Endothelial cell of umbilical vein (primary cell): ENCODE measurements at regions not wholly inside any gene's neighbourhood (a gene's known extent, or its start where the extent isn't known, plus 50 kb on each side); places are given as distances from the start of the nearest gene placed in this dataset.

Source experiments
- BruUV-seq: library from RNA; stranded (reverse); fragments of 400-500 nt; replicated peaks from 2 replicates; lab custom pipeline; 2021; lab: Mats Ljungman, UMichigan
- CTCF ChIA-PET: fragments of 300-600, 350-600 bp; sonication (Branson Sonifier 250); formaldehyde crosslinking; loops from one replicate; lab custom pipeline; 2021; ENCODE audit warnings: antibody characterized with exemption, inconsistent platforms; lab: Charles Lee
- POLR2A ChIA-PET: fragments of 300-600, 350-600 bp; sonication (Branson Sonifier 250); formaldehyde crosslinking; loops from one replicate; lab custom pipeline; 2021; ENCODE audit warnings: antibody characterized with exemption, inconsistent platforms; lab: Charles Lee
- DNase-seq: peaks from one replicate; pipeline ENCODE4 v3.0.0-alpha.2; 2011; ENCODE audit warnings: low read depth, low spot score
- FAIRE-seq: peaks from 2 replicates; lab custom pipeline; 2011; peaks lifted over from hg19 to GRCh38; lab: Jason Lieb, UNC
- H2AFZ ChIP-seq: 2 replicates; pipeline ENCODE4 v1.6.0; 2012; ENCODE audit warnings: low read depth, low read length, control low read depth, inconsistent platforms
- H3K27ac ChIP-seq: 2 replicates; pipeline ENCODE4 v1.5.1; 2011; ENCODE audit warnings: low read depth, mild to moderate bottlenecking, control low read depth, low read length, moderate library complexity; ENCODE audit not compliant: insufficient read depth
- H3K27me3 ChIP-seq, 2 experiments: 2 replicates each; pipeline versions ENCODE4 v1.6.0 to v1.6.1; 2011; ENCODE audit warnings: low read length in 2 of 2, mixed read lengths in 1 of 2; ENCODE audit not compliant: control insufficient read depth in 2 of 2, insufficient read depth in 2 of 2
- H3K36me3 ChIP-seq, 2 experiments: 2 replicates in 1 of 2; 3 replicates in 1 of 2; pipeline ENCODE4 v1.5.1; 2011; ENCODE audit warnings: low read length in 2 of 2, mild to moderate bottlenecking in 1 of 2, moderate library complexity in 1 of 2; ENCODE audit not compliant: control insufficient read depth in 2 of 2, insufficient read depth in 2 of 2; ENCODE audit errors: extremely low read depth in 1 of 2
- H3K4me1 ChIP-seq: 3 replicates; pipeline ENCODE4 v1.5.1; 2011; ENCODE audit warnings: mild to moderate bottlenecking, low read length; ENCODE audit not compliant: control insufficient read depth, insufficient read depth; ENCODE audit errors: extremely low read depth
- H3K4me2 ChIP-seq: 2 replicates; pipeline ENCODE4 v1.6.1; 2011; ENCODE audit warnings: low read length, control low read depth, mixed read lengths; ENCODE audit not compliant: insufficient read depth
- H3K4me3 ChIP-seq, 3 experiments: fragments of 200-600 bp in 1 of 3; sonication (generic), shearing (Covaris generic) in 1 of 3; replicated peaks in 1 of 3; 2 replicates each; pipeline ENCODE4 v1.5.1; 2011 to 2016; ENCODE audit warnings: control low read depth in 3 of 3, low read length in 3 of 3, mild to moderate bottlenecking in 2 of 3, inconsistent platforms in 1 of 3, low read depth in 1 of 3, moderate library complexity in 1 of 3; ENCODE audit not compliant: insufficient read depth in 1 of 3
- H3K79me2 ChIP-seq: 2 replicates; pipeline ENCODE4 v1.6.0; 2012; ENCODE audit warnings: low read length, inconsistent platforms; ENCODE audit not compliant: control insufficient read depth, insufficient read depth
- H3K9ac ChIP-seq: replicated peaks from 2 replicates; pipeline ENCODE3; 2011; ENCODE audit warnings: low read length, control low read depth; ENCODE audit not compliant: insufficient read depth; ENCODE audit errors: extremely low read depth
- H3K9me1 ChIP-seq: replicated peaks from 3 replicates; pipeline ENCODE4 v1.6.0; 2011; ENCODE audit warnings: mild to moderate bottlenecking, low read length; ENCODE audit not compliant: control insufficient read depth, insufficient read depth; ENCODE audit errors: extremely low read depth
- H3K9me3 ChIP-seq: replicated peaks from 2 replicates; pipeline ENCODE4 v1.5.1; 2012; ENCODE audit warnings: low read length, inconsistent platforms; ENCODE audit not compliant: control insufficient read depth, insufficient read depth
- H4K20me1 ChIP-seq: replicated peaks from 2 replicates; pipeline ENCODE3; 2011; ENCODE audit warnings: mild to moderate bottlenecking, low read length; ENCODE audit not compliant: control insufficient read depth, insufficient read depth; ENCODE audit errors: extremely low read depth
- CTCF ChIP-seq, 2 donors: IDR thresholded peaks; 1 replicate in 1 of 2; 2 replicates in 1 of 2; pipeline ENCODE4 v1.5.1; 2011; ENCODE audit warnings: low read length in 2 of 2, mild to moderate bottlenecking in 2 of 2, moderate library complexity in 2 of 2, control low read depth in 1 of 2, inconsistent platforms in 1 of 2, low read depth in 1 of 2; ENCODE audit not compliant: insufficient read depth in 1 of 2; ENCODE audit errors: extremely low read depth in 1 of 2
- GATA2 ChIP-seq: IDR thresholded peaks from 2 replicates; pipeline ENCODE4 v1.7.0; 2011; ENCODE audit warnings: low read depth, mild to moderate bottlenecking, moderate library complexity, mixed read lengths, low read length; ENCODE audit not compliant: insufficient read length, insufficient read depth
- JUN ChIP-seq: IDR thresholded peaks from 2 replicates; pipeline ENCODE4 v1.6.1; 2011; ENCODE audit warnings: borderline replicate concordance, low read depth; ENCODE audit not compliant: insufficient read length, insufficient read depth
- MYC ChIP-seq: IDR thresholded peaks from one replicate; pipeline ENCODE4 v1.6.1; 2011; ENCODE audit warnings: mild to moderate bottlenecking, low read depth, low read length
- POLR2A ChIP-seq: IDR thresholded peaks from 2 replicates; pipeline ENCODE4 v1.6.1; 2012; ENCODE audit warnings: low read depth, mild to moderate bottlenecking, control low read depth, low read length
- POLR2AphosphoS5 ChIP-seq: IDR thresholded peaks from 2 replicates; pipeline ENCODE4 v1.6.1; 2012; ENCODE audit warnings: low read depth, mild to moderate bottlenecking, control low read depth, low read length, moderate library complexity; ENCODE audit not compliant: insufficient read depth
- dilution Hi-C: fragments of 300-500 bp; cut with MboI; formaldehyde crosslinking; loops from one replicate; pipeline ENCODE4 v1.15.0; 2019; ENCODE audit warnings: low sequenced_read_pairs; ENCODE audit not compliant: extremely low pct_ligation_motif_present
- intact Hi-C: fragments of 100-400 bp; cut with micrococcal nuclease; formaldehyde crosslinking; loops from one replicate; pipeline ENCODE4 v1.10.0; 2022

DNA sequence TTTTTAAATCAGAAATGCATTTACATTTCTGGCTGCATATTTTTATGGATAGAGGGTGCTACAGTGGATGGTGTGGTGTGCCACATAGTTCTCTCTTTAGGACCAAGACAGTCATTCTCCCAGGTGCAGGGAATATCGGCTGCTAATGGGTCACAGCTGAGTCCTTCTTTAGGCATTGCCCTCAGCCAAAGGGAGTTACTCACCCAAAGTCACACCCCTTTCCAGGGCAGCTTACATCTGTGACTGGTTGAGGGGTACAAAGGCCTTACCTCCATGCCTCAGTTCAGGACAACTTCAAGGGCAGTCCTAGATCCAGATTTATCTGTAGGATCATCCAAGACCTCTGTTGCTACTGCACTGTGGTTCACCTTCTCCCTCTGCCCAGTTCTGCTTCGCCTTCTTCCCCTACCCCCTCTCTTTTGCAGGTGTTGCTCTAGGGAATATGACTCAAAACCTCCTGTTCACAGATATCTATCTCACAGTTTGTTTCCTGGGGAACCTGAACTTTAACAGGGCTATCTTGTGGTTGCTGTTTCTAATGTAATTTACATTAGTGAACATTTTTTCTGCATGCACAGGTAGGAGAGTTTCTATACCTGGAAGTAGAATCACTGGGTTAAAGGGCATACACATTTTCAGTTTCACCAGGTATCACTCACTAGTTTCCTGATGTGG is 413.9 kb downstream of the RPS6KC1 start:
- intact Hi-C loops = no loop called here

GRCh38 chr1:213466541-213466940 is 415.5 kb downstream of the RPS6KC1 start:
- no peak overlapping the region for H3K27ac ChIP-seq
- H3K36me3 ChIP-seq = no peaks in the 10 kb centered on the region
- no peak for TF ChIP-seq GATA2
- TF ChIP-seq CTCF (IDR thresholded peaks at IDR 0.05; ENCODE audit: extremely low read depth in 1 of 2, insufficient read depth in 1 of 2, low read depth in 1 of 2, low read length in 2 of 2) = no peak
- TF ChIP-seq POLR2A = no peak
- TF ChIP-seq JUN = no peak
- H3K9me3 ChIP-seq = no peaks in the 10 kb centered on the region
- no TSS peak for BruUV-seq
- FAIRE-seq (no peak), DNase-seq (no peak)
- H3K4me2 ChIP-seq = no peak overlapping the region
- POLR2A ChIA-PET = no interaction called here
- CTCF ChIA-PET = no interaction called here
- no peak overlapping the region for H3K9ac ChIP-seq
- intact Hi-C loops = no loop called here
- no peak overlapping the region for H3K4me3 ChIP-seq
- no peaks in the 10 kb centered on the region for H4K20me1 ChIP-seq
- no peaks in the 10 kb centered on the region for H3K9me1 ChIP-seq
- no peaks in the 10 kb centered on the region for H3K27me3 ChIP-seq
- no peaks in the 10 kb centered on the region for H3K79me2 ChIP-seq
- no peak overlapping the region for H2AFZ ChIP-seq
- dilution Hi-C loops = no loop called here
- H3K4me1 ChIP-seq = no peaks in the 10 kb centered on the region

More for the DNA sequence above, 413.9 kb downstream of the RPS6KC1 start:
- POLR2A ChIA-PET = no interaction called here
- no peaks in the 10 kb centered on the region for H3K79me2 ChIP-seq
- H3K9me1 ChIP-seq = no peaks in the 10 kb centered on the region
- H3K4me2 ChIP-seq = no peak overlapping the region
- H3K27me3 ChIP-seq = no peaks in the 10 kb centered on the region
- BruUV-seq = no TSS peak
- TF ChIP-seq JUN (no peak), MYC (no peak), POLR2AphosphoS5 (no peak)
- H4K20me1 ChIP-seq = no peaks in the 10 kb centered on the region
- dilution Hi-C loops = no loop called here
- FAIRE-seq = no peak
- H2AFZ ChIP-seq = no peak overlapping the region
- no peak overlapping the region for H3K27ac ChIP-seq
- no peaks in the 10 kb centered on the region for H3K36me3 ChIP-seq
- no peak for DNase-seq
- H3K9ac ChIP-seq = no peak overlapping the region
- CTCF ChIA-PET = no interaction called here
- H3K4me3 ChIP-seq = no peak overlapping the region
- no peaks in the 10 kb centered on the region for H3K4me1 ChIP-seq
- H3K9me3 ChIP-seq = no peaks in the 10 kb centered on the region
